A673 (cell line): ENCODE measurements at regions not wholly inside any gene's neighbourhood (a gene's known extent, or its start where the extent isn't known, plus 50 kb on each side); places are given as distances from the start of the nearest gene placed in this dataset.
A peak's percentile ranks its signal among the peaks of the same experiment; 100 is the strongest.

Experiments
- BruUV-seq: library from RNA; stranded (reverse); fragments of 400-500 nt; replicated peaks from 2 replicates; lab custom pipeline; 2021; lab: Mats Ljungman, UMichigan
- CTCF ChIA-PET: fragments of 300-600 bp; sonication (Branson Sonifier 250); formaldehyde crosslinking; loops from one replicate; lab custom pipeline; 2022; ENCODE audit warnings: antibody characterized with exemption; lab: Charles Lee
- POLR2A ChIA-PET: fragments of 300-600 bp; sonication (Branson Sonifier 250); formaldehyde crosslinking; loops from one replicate; lab custom pipeline; 2022; ENCODE audit warnings: antibody characterized with exemption; ENCODE audit not compliant: low non-redundant PET; lab: Charles Lee
- DNase-seq: peaks from one replicate; pipeline ENCODE4 v3.0.0-alpha.2; 2015; ENCODE audit warnings: low spot score
- H3K27ac ChIP-seq: fragments of 200-600 bp; sonication (generic); 2 replicates; pipeline ENCODE4 v1.5.1; 2016; ENCODE audit warnings: mixed run types, low read depth, mild to moderate bottlenecking, mixed read lengths, antibody characterized with exemption, low read length; ENCODE audit not compliant: poor library complexity, severe bottlenecking
- H3K27me3 ChIP-seq: fragments of 200-600 bp; sonication (generic); replicated peaks from 2 replicates; pipeline ENCODE4 v1.6.1; 2017; ENCODE audit warnings: mixed run types, low read depth, mild to moderate bottlenecking, mixed read lengths, antibody characterized with exemption, low read length; ENCODE audit not compliant: insufficient read depth, poor library complexity
- H3K36me3 ChIP-seq: fragments of 200-600 bp; sonication (generic); 2 replicates; pipeline ENCODE4 v1.6.1; 2016; ENCODE audit warnings: mixed run types, mild to moderate bottlenecking, mixed read lengths, antibody characterized with exemption, low read length; ENCODE audit not compliant: insufficient read depth, poor library complexity, severe bottlenecking
- H3K4me1 ChIP-seq: fragments of 200-600 bp; sonication (generic); 2 replicates; pipeline ENCODE4 v1.6.1; 2017; ENCODE audit warnings: mixed run types, mild to moderate bottlenecking, mixed read lengths, antibody characterized with exemption, low read length; ENCODE audit not compliant: insufficient read depth, poor library complexity, severe bottlenecking
- H3K4me3 ChIP-seq: fragments of 200-600 bp; sonication (generic); 2 replicates; pipeline ENCODE4 v1.5.1; 2016; ENCODE audit warnings: low read depth, mixed run types, mild to moderate bottlenecking, mixed read lengths, low read length; ENCODE audit not compliant: poor library complexity, severe bottlenecking
- H3K9me3 ChIP-seq: fragments of 200-600 bp; sonication (generic); 2 replicates; pipeline ENCODE4 v1.6.1; 2016; ENCODE audit warnings: mixed run types, low read depth, mild to moderate bottlenecking, mixed read lengths, antibody characterized with exemption, low read length; ENCODE audit not compliant: poor library complexity, severe bottlenecking
- EZH2 ChIP-seq: fragments of 200-600 bp; sonication (generic); IDR thresholded peaks from 2 replicates; pipeline ENCODE4 v1.6.1; 2017; ENCODE audit warnings: borderline replicate concordance, low read depth, mild to moderate bottlenecking, mixed read lengths, antibody characterized with exemption, low read length; ENCODE audit not compliant: poor library complexity, severe bottlenecking
- intact Hi-C: fragments of 100-400 bp; cut with micrococcal nuclease; formaldehyde crosslinking; loops from one replicate; pipeline ENCODE4 v1.10.0; 2022; ENCODE audit not compliant: unreplicated experiment
- TF ChIP-seq, protein P1 (sequence below): fragments of 300-800, 200-600 bp; sonication (generic); conservative IDR thresholded peaks from 2 replicates; pipeline ENCODE4 v1.5.1; 2017; ENCODE audit warnings: low read depth, mild to moderate bottlenecking, antibody characterized with exemption, low read length, moderate library complexity, mixed read lengths

DNA sequence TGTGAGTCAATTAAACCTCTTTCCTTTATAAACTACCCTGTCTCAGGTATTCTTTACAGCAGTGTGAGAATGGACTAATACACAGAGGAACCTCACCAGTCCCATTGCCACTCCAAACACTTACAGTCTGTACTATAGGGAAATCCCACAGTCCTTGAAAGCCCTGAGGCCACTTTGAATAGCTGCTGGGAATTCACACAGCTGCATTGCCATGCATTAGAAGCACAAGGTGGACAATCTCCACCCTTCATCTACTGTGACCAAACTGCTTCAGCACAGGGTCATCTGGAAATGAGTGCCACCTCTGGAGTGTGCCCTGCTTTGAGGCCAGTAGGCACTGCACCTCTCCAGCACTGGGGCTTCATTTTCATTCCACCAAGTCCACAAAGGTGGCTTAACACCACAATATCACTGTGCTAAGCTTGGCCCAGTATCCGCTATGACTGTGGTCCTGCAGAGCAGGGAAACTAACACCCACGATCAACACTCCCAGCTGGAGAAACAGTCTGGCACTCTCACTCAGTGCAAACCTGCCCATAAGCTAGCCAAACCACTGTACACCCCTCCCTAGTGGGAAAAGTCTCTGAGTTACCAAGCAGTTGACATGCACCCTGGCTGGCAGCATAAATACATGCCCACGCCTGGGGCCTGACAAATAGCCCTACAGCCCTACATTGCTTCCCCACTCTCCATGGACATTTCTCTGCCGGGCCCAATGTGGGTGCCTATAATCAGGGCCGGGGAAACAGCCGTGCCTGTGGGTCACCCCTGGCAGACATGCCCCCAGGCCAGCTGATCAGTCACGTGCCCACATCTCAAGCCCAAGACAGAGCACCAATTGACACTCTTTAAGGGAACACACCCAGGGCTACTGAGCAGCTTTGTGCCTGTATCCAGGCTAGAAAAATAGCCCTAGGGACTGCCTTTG lies 294.3 kb upstream of the MGAT4C start:
- ChIA-PET POLR2A (no interaction called here), CTCF (no interaction called here)
- no peaks in the 10 kb centered on the region for H3K4me1 ChIP-seq
- no peak overlapping the region for H3K4me3 ChIP-seq
- H3K27ac ChIP-seq = no peak overlapping the region
- TF ChIP-seq EZH2 = no peak
- TF ChIP-seq, protein P1, sequence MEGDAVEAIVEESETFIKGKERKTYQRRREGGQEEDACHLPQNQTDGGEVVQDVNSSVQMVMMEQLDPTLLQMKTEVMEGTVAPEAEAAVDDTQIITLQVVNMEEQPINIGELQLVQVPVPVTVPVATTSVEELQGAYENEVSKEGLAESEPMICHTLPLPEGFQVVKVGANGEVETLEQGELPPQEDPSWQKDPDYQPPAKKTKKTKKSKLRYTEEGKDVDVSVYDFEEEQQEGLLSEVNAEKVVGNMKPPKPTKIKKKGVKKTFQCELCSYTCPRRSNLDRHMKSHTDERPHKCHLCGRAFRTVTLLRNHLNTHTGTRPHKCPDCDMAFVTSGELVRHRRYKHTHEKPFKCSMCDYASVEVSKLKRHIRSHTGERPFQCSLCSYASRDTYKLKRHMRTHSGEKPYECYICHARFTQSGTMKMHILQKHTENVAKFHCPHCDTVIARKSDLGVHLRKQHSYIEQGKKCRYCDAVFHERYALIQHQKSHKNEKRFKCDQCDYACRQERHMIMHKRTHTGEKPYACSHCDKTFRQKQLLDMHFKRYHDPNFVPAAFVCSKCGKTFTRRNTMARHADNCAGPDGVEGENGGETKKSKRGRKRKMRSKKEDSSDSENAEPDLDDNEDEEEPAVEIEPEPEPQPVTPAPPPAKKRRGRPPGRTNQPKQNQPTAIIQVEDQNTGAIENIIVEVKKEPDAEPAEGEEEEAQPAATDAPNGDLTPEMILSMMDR = no peak
- no peaks in the 10 kb centered on the region for H3K9me3 ChIP-seq
- no peaks in the 10 kb centered on the region for H3K27me3 ChIP-seq
- intact Hi-C loops = no loop called here
- no peak for DNase-seq
- BruUV-seq = no TSS peak
- H3K36me3 ChIP-seq = no peaks in the 10 kb centered on the region

DNA sequence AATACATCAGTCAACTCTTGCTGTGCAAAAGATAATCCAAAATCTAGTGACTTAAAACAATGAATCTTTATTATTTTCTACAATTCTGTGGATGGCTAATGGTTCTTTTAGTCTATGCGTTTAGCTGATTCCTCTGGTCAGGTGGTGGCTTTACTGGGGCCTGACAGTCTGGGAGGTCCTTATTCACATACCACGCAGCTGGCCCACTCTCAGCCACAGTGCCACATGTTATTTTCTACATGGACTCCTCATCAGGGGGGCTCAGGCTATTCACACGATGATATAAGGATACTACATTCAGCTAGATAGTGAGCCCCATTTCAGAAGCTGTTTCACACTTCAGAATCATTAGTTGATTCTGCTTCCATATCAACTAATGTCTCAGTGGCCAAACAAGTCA lies 287.5 kb upstream of the MGAT4C start:
- no TSS peak for BruUV-seq

DNA sequence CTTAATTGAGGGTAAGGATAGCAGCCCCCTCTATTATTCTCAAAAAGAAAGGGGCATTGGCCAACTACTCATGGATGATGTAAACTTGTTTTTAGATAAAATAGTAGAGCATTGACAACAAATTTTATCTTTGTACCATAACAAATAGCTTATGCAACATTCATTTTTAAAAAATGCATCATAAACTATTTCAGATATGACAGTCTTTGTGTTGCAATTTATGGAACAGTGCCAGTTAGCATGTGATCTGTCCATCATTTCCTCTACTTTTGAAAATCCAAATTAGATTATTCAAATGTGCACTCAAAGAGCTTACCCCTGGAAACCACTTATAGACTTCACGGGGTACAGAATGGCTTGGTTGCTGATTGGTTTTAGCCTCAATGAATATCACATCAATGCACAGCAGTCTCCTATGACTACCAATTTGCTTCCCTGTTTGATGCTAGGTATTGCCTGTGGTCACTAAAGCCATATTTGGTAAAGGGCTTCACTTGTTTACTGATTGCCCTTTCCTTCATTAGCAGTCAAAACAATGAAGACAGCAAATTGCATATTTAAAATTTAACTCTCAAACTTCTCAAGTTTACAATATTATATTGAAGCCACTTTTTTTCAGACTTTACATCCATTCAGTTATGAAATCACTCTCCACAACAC lies 274.9 kb upstream of the MGAT4C start:
- no peak overlapping the region for H3K4me3 ChIP-seq
- no peak for TF ChIP-seq EZH2
- TF ChIP-seq, protein P1 = no peak
- no peak overlapping the region for H3K27ac ChIP-seq
- DNase-seq = peak; percentile 58
- H3K27me3 ChIP-seq = no peaks in the 10 kb centered on the region
- no peaks in the 10 kb centered on the region for H3K9me3 ChIP-seq
- H3K36me3 ChIP-seq = no peaks in the 10 kb centered on the region
- ChIA-PET POLR2A (no interaction called here), CTCF (no interaction called here)
- BruUV-seq = no TSS peak
- H3K4me1 ChIP-seq = peaks cover 8% of the 10 kb centered on the region
- intact Hi-C loops = no loop called here

More for the DNA sequence above, 287.5 kb upstream of the MGAT4C start:
- no peak for DNase-seq
- TF ChIP-seq EZH2 = no peak
- TF ChIP-seq, protein P1 = no peak
- ChIA-PET POLR2A (no interaction called here), CTCF (no interaction called here)
- H3K36me3 ChIP-seq = no peaks in the 10 kb centered on the region
- H3K9me3 ChIP-seq = no peaks in the 10 kb centered on the region
- intact Hi-C loops = no loop called here
- H3K27me3 ChIP-seq = no peaks in the 10 kb centered on the region
- no peaks in the 10 kb centered on the region for H3K4me1 ChIP-seq
- no peak overlapping the region for H3K27ac ChIP-seq
- H3K4me3 ChIP-seq = no peak overlapping the region
